SK-N-SH (cell line): ENCODE measurements at regions not wholly inside any gene's neighbourhood (a gene's known extent, or its start where the extent isn't known, plus 50 kb on each side); places are given as distances from the start of the nearest gene placed in this dataset.

Experiments used
- CTCF ChIA-PET: fragments of 300-600, 350-600 bp; formaldehyde crosslinking; extraction: SDS; loops from one replicate; lab custom pipeline; 2021; lab: Yijun Ruan, JAX
- POLR2A ChIA-PET: fragments of 350-600 bp; sonication (Branson Sonifier 250); formaldehyde crosslinking; extraction: SDS; loops from one replicate; lab custom pipeline; 2020; ENCODE audit warnings: antibody characterized with exemption, inconsistent platforms; lab: Yijun Ruan, JAX
- DNase-seq: peaks from one replicate; pipeline ENCODE4 v3.0.0; 2012
- H2AFZ ChIP-seq: fragments of 200-600 bp; sonication (generic); 2 replicates; pipeline ENCODE4 v1.8.1; 2016; ENCODE audit warnings: antibody characterized with exemption, mild to moderate bottlenecking, low read depth
- H3F3A ChIP-seq: fragments of 200-600 bp; sonication (generic); replicated peaks from 2 replicates; pipeline ENCODE3; 2016; ENCODE audit warnings: antibody characterized with exemption, mild to moderate bottlenecking; ENCODE audit not compliant: insufficient read depth
- H3K27ac ChIP-seq, 2 experiments: fragments of 200-500 bp in 1 of 2; fragments of 200-600 bp in 1 of 2; sonication (Bioruptor generic) in 1 of 2; sonication (generic), shearing (Covaris generic) in 1 of 2; 2 replicates each; pipeline versions ENCODE4 v1.5.1 to v1.6.1; 2014 to 2016; ENCODE audit warnings: low read depth in 2 of 2, inconsistent platforms in 1 of 2, low read length in 1 of 2, mild to moderate bottlenecking in 1 of 2, mixed read lengths in 1 of 2
- H3K27me3 ChIP-seq: fragments of 200-600 bp; sonication (generic), shearing (Covaris generic); 2 replicates; pipeline ENCODE4 v1.6.1; 2016; ENCODE audit warnings: mixed run types; ENCODE audit not compliant: insufficient read depth
- H3K36me3 ChIP-seq, 2 experiments: fragments of 200-500 bp in 1 of 2; fragments of 200-600 bp in 1 of 2; sonication (Bioruptor generic) in 1 of 2; sonication (generic) in 1 of 2; replicated peaks in 1 of 2; 2 replicates each; pipeline versions ENCODE3 to v1.5.1; 2014 to 2016; ENCODE audit warnings: low read length in 1 of 2, mild to moderate bottlenecking in 1 of 2; ENCODE audit not compliant: insufficient read depth in 2 of 2, control insufficient read depth in 1 of 2
- H3K4me1 ChIP-seq, 2 experiments: fragments of 200-500 bp in 1 of 2; fragments of 200-600 bp in 1 of 2; sonication (Bioruptor generic) in 1 of 2; sonication (generic), shearing (Covaris generic) in 1 of 2; 2 replicates each; pipeline versions ENCODE4 v1.5.1 to v1.6.1; 2014 to 2016; ENCODE audit warnings: low read depth in 1 of 2, low read length in 1 of 2, mixed run types in 1 of 2; ENCODE audit not compliant: insufficient read depth in 2 of 2, control insufficient read depth in 1 of 2
- H3K4me2 ChIP-seq: fragments of 200-600 bp; sonication (generic), shearing (Covaris generic); 2 replicates; pipeline ENCODE4 v1.6.1; 2017; ENCODE audit warnings: mixed run types
- H3K4me3 ChIP-seq, 2 experiments: fragments of 200-500 bp in 1 of 2; fragments of 200-600 bp in 1 of 2; sonication (Bioruptor generic) in 1 of 2; sonication (generic), shearing (Covaris generic) in 1 of 2; 2 replicates each; pipeline versions ENCODE4 v1.5.1 to v1.8.1; 2014 to 2016; ENCODE audit warnings: low read depth in 2 of 2, inconsistent platforms in 1 of 2, low read length in 1 of 2, mild to moderate bottlenecking in 1 of 2, mixed read lengths in 1 of 2, moderate library complexity in 1 of 2
- H3K79me2 ChIP-seq: fragments of 200-600 bp; sonication (generic); 2 replicates; pipeline ENCODE4 v1.8.1; 2017; ENCODE audit warnings: mild to moderate bottlenecking; ENCODE audit not compliant: insufficient read depth
- H3K9ac ChIP-seq: fragments of 200-600 bp; sonication (generic); 2 replicates; pipeline ENCODE4 v1.6.1; 2017; ENCODE audit warnings: mixed run types
- H3K9me2 ChIP-seq: fragments of 200-600 bp; sonication (generic); 2 replicates; pipeline ENCODE4 v1.6.1; 2017; ENCODE audit warnings: mixed run types
- H3K9me3 ChIP-seq: fragments of 200-600 bp; sonication (generic); 2 replicates; pipeline ENCODE4 v1.6.1; 2017; ENCODE audit warnings: mixed run types, mild to moderate bottlenecking, moderate library complexity
- H4K20me1 ChIP-seq: fragments of 200-600 bp; sonication (generic); 2 replicates; pipeline ENCODE4 v1.6.1; 2017; ENCODE audit warnings: mild to moderate bottlenecking, mixed run types; ENCODE audit not compliant: insufficient read depth
- CHD2 ChIP-seq: fragments of 150-350 bp; IDR thresholded peaks from 2 replicates; pipeline ENCODE4 v1.6.1; 2018; ENCODE audit warnings: low read length; ENCODE audit not compliant: partially characterized antibody
- GABPA ChIP-seq: IDR thresholded peaks from 2 replicates; pipeline ENCODE4 v1.4.0; 2012; ENCODE audit warnings: low read depth, mild to moderate bottlenecking
- GATA2 ChIP-seq: sonication (generic); formaldehyde crosslinking; IDR thresholded peaks from 2 replicates; pipeline ENCODE4 v1.5.0; 2020; ENCODE audit warnings: mild to moderate bottlenecking, missing genetic modification reagents
- MXI1 ChIP-seq: IDR thresholded peaks from 2 replicates; pipeline ENCODE4 v1.6.1; 2012; ENCODE audit warnings: mild to moderate bottlenecking, low read depth, low read length, improper control_type of control experiment
- NFIC ChIP-seq: IDR thresholded peaks from 2 replicates; pipeline ENCODE4 v1.4.0; 2012; ENCODE audit warnings: borderline replicate concordance
- NRF1 ChIP-seq: IDR thresholded peaks from 2 replicates; pipeline ENCODE4 v1.6.1; 2012; ENCODE audit warnings: low read depth, mild to moderate bottlenecking, low read length
- SIN3A ChIP-seq: IDR thresholded peaks from 2 replicates; pipeline ENCODE4 v1.6.1; 2012; ENCODE audit warnings: low read depth, mild to moderate bottlenecking, low read length, moderate library complexity, borderline replicate concordance
- TEAD4 ChIP-seq: IDR thresholded peaks from 2 replicates; pipeline ENCODE4 v1.4.0; 2012; ENCODE audit warnings: mild to moderate bottlenecking, borderline replicate concordance; ENCODE audit not compliant: insufficient read depth
- WGBS: methylation state at CpG from one replicate; pipeline ENCODE4 v1.1.6; 2017; ENCODE audit warnings: low lambda C conversion rate; 5-methylcytosine and 5-hydroxymethylcytosine counted together
- TF ChIP-seq, protein P1 (sequence below): fragments of 150-350 bp; IDR thresholded peaks from 2 replicates; pipeline ENCODE4 v1.6.1; 2017; ENCODE audit warnings: antibody characterized with exemption, low read length, low read depth, borderline replicate concordance
- TF ChIP-seq, protein P2 (sequence below): IDR thresholded peaks from 2 replicates; pipeline ENCODE4 v1.6.1; 2012; ENCODE audit warnings: mild to moderate bottlenecking, low read depth, low read length, moderate library complexity
- TF ChIP-seq, protein P3 (sequence below): IDR thresholded peaks from 2 replicates; pipeline ENCODE4 v1.4.0; 2012; ENCODE audit warnings: low read depth, borderline replicate concordance
- TF ChIP-seq, protein P4 (sequence below): IDR thresholded peaks from 2 replicates; pipeline ENCODE4 v1.4.0; 2012; ENCODE audit warnings: low read depth

DNA sequence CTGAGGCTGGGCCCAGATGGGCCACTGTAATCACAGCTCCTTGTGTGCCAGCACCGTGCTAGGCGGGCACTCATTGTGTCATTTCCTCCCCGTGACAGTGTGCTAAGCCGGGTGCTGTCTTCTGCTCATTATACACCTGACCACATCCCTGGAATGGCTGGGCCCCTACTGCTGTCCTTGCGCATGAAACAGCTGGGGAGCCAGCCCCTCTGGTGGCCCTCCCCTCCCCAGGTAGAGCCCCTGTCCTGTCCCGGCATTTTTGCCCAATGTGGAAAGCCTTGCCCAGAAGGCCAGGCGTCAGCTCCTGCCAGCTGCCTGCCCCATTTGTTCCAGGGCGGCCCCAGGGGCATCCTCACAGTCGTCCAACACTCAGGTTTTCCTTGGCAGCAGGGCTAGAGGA lies 107.4 kb upstream of the CASZ1 start:
- Histone ChIP-seq H2AFZ (no peak overlapping the region), H3K9ac (no peak overlapping the region), H3F3A (no peaks in the 10 kb centered on the region), H3K27ac (peak overlapping the region in 1 of 2 experiments; percentile 89; a peak in 2 of 4 replicates), H3K9me2 (no peaks in the 10 kb centered on the region), H3K9me3 (no peaks in the 10 kb centered on the region), H3K4me2 (no peak overlapping the region), H4K20me1 (no peaks in the 10 kb centered on the region), H3K4me3 (no peak overlapping the region), H3K27me3 (no peaks in the 10 kb centered on the region), H3K36me3 (no peaks in the 10 kb centered on the region), H3K4me1 (peaks cover 0 to 62% of the 10 kb centered on the region in 2 experiments; a peak in 1 of 4 replicates), H3K79me2 (no peaks in the 10 kb centered on the region)
- TF ChIP-seq SIN3A (no peak), NRF1 (no peak), GATA2 (no peak), NFIC (no peak), MXI1 (no peak), CHD2 (no peak), TEAD4 (no peak), GABPA (no peak)
- TF ChIP-seq, protein P1, sequence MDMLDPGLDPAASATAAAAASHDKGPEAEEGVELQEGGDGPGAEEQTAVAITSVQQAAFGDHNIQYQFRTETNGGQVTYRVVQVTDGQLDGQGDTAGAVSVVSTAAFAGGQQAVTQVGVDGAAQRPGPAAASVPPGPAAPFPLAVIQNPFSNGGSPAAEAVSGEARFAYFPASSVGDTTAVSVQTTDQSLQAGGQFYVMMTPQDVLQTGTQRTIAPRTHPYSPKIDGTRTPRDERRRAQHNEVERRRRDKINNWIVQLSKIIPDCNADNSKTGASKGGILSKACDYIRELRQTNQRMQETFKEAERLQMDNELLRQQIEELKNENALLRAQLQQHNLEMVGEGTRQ: no peak
- TF ChIP-seq, protein P2, sequence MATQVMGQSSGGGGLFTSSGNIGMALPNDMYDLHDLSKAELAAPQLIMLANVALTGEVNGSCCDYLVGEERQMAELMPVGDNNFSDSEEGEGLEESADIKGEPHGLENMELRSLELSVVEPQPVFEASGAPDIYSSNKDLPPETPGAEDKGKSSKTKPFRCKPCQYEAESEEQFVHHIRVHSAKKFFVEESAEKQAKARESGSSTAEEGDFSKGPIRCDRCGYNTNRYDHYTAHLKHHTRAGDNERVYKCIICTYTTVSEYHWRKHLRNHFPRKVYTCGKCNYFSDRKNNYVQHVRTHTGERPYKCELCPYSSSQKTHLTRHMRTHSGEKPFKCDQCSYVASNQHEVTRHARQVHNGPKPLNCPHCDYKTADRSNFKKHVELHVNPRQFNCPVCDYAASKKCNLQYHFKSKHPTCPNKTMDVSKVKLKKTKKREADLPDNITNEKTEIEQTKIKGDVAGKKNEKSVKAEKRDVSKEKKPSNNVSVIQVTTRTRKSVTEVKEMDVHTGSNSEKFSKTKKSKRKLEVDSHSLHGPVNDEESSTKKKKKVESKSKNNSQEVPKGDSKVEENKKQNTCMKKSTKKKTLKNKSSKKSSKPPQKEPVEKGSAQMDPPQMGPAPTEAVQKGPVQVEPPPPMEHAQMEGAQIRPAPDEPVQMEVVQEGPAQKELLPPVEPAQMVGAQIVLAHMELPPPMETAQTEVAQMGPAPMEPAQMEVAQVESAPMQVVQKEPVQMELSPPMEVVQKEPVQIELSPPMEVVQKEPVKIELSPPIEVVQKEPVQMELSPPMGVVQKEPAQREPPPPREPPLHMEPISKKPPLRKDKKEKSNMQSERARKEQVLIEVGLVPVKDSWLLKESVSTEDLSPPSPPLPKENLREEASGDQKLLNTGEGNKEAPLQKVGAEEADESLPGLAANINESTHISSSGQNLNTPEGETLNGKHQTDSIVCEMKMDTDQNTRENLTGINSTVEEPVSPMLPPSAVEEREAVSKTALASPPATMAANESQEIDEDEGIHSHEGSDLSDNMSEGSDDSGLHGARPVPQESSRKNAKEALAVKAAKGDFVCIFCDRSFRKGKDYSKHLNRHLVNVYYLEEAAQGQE: no peak
- TF ChIP-seq, protein P3, sequence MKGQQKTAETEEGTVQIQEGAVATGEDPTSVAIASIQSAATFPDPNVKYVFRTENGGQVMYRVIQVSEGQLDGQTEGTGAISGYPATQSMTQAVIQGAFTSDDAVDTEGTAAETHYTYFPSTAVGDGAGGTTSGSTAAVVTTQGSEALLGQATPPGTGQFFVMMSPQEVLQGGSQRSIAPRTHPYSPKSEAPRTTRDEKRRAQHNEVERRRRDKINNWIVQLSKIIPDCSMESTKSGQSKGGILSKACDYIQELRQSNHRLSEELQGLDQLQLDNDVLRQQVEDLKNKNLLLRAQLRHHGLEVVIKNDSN: no peak
- TF ChIP-seq, protein P4, sequence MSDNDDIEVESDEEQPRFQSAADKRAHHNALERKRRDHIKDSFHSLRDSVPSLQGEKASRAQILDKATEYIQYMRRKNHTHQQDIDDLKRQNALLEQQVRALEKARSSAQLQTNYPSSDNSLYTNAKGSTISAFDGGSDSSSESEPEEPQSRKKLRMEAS: no peak
- DNase-seq: no peak
- POLR2A ChIA-PET: no interaction called here
- CTCF ChIA-PET: interaction anchor here (0.9 to 1.9 kb wide), 7 partner anchors 16 to 387 kb away, joined by 3 to 6 read pairs (median 3); no protein-coding TSS in a partner anchor
- WGBS: 90% methylated on average over 8 of the region's 9 CpGs
